ENCODE measurements at regions not wholly inside any gene's neighbourhood (a gene's known extent, or its start where the extent isn't known, plus 50 kb on each side); places are given as distances from the start of the nearest gene placed in this dataset.

DNA sequence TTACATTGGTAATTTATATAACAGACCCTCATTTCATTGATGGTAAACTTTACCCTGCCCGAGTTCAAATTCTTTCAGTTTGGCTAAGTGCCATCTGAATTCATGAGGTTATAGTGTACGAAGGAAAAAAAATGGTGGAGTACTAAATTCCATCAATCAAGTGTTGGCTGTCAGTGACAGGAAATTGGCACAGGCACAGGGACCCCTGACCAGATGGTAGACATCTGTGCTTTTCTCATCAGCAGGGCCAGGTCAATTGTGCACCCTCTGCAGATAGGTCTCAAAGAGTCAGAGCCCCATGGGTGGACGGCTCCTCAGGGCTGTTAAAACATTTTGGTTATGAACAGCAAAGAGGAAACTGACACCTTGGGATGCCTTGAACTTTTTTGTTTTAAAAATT, 439.2 kb downstream of the SETBP1 start:
- Histone ChIP-seq H4K20me1 (ENCODE audit: insufficient read depth, low read length) (no peaks in the 10 kb centered on the region), H3K79me2 (ENCODE audit: insufficient read depth, low read depth, low read length) (no peaks in the 10 kb centered on the region), H3K4me1 (ENCODE audit: insufficient read depth, low read length, poor library complexity, severe bottlenecking) (no peaks in the 10 kb centered on the region), H3K36me3 (ENCODE audit: insufficient read depth, low read length) (no peaks in the 10 kb centered on the region), H3K27ac (ENCODE audit: low read depth, low read length, poor library complexity, severe bottlenecking) (no peak overlapping the region), H3K9me2 (ENCODE audit: insufficient read depth, low read length) (no peaks in the 10 kb centered on the region), H3K4me2 (ENCODE audit: low read length) (no peak overlapping the region), H3K9me3 (ENCODE audit: low read length) (no peaks in the 10 kb centered on the region), H3K4me3 (ENCODE audit: low read depth, low read length, poor library complexity, severe bottlenecking) (no peak overlapping the region), H2AFZ (ENCODE audit: low read length) (no peak overlapping the region)
- no peak for DNase-seq (ENCODE audit: low spot score)
- intact Hi-C loops (cut with micrococcal nuclease; ENCODE audit: unreplicated experiment) = no loop called here
- TF ChIP-seq, protein P1, sequence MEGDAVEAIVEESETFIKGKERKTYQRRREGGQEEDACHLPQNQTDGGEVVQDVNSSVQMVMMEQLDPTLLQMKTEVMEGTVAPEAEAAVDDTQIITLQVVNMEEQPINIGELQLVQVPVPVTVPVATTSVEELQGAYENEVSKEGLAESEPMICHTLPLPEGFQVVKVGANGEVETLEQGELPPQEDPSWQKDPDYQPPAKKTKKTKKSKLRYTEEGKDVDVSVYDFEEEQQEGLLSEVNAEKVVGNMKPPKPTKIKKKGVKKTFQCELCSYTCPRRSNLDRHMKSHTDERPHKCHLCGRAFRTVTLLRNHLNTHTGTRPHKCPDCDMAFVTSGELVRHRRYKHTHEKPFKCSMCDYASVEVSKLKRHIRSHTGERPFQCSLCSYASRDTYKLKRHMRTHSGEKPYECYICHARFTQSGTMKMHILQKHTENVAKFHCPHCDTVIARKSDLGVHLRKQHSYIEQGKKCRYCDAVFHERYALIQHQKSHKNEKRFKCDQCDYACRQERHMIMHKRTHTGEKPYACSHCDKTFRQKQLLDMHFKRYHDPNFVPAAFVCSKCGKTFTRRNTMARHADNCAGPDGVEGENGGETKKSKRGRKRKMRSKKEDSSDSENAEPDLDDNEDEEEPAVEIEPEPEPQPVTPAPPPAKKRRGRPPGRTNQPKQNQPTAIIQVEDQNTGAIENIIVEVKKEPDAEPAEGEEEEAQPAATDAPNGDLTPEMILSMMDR (conservative IDR thresholded peaks at IDR 0.05; ENCODE audit: low read length) = no peak
- no peak for TF ChIP-seq EZH2phosphoT487 (IDR thresholded peaks at IDR 0.05; ENCODE audit: borderline replicate concordance, low read depth, low read length)
- ChIA-PET CTCF (ENCODE audit: unreplicated experiment) (no interaction called here), POLR2A (no interaction called here)
- no TSS peak for BruUV-seq (replicated peaks)

DNA sequence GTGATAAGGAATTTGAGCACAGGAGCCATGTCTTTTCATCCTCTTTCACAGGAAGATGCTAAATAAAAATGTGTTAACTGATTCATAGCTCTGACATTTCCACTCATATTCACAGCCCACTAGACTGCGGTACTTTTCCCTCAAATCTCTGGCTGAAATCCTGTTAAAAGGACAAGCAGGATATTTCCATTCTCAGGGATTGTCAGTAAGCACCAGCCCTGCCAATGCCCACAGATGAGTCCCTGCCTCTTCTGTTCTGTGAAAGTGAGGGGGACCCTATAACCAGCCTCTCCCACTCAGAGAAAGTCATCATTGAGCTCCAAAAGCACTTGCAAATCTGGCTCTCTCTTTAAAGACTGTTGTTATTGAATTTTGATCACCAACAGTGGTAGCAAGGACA, 440.5 kb downstream of the SETBP1 start:
- DNase-seq (ENCODE audit: low spot score) = no peak
- no peak overlapping the region for H3K27ac ChIP-seq (ENCODE audit: low read depth, low read length, poor library complexity, severe bottlenecking)
- H3K9me3 ChIP-seq (ENCODE audit: low read length) = no peaks in the 10 kb centered on the region
- intact Hi-C loops (cut with micrococcal nuclease; ENCODE audit: unreplicated experiment) = no loop called here
- no peak overlapping the region for H3K4me3 ChIP-seq (ENCODE audit: low read depth, low read length, poor library complexity, severe bottlenecking)
- no peaks in the 10 kb centered on the region for H3K4me1 ChIP-seq (ENCODE audit: insufficient read depth, low read length, poor library complexity, severe bottlenecking)
- ChIA-PET POLR2A (interaction anchor here (0.7 kb wide), 1 partner anchor 891 kb away, joined by 3 read pairs; no protein-coding TSS in a partner anchor), CTCF (ENCODE audit: unreplicated experiment) (no interaction called here)
- H3K79me2 ChIP-seq (ENCODE audit: insufficient read depth, low read depth, low read length) = no peaks in the 10 kb centered on the region
- no peaks in the 10 kb centered on the region for H3K36me3 ChIP-seq (ENCODE audit: insufficient read depth, low read length)
- no peak for TF ChIP-seq EZH2phosphoT487 (IDR thresholded peaks at IDR 0.05; ENCODE audit: borderline replicate concordance, low read depth, low read length)
- TF ChIP-seq, protein P1 (conservative IDR thresholded peaks at IDR 0.05; ENCODE audit: low read length) = no peak
- no peaks in the 10 kb centered on the region for H3K9me2 ChIP-seq (ENCODE audit: insufficient read depth, low read length)
- no peak overlapping the region for H2AFZ ChIP-seq (ENCODE audit: low read length)
- no peaks in the 10 kb centered on the region for H4K20me1 ChIP-seq (ENCODE audit: insufficient read depth, low read length)
- H3K4me2 ChIP-seq (ENCODE audit: low read length) = no peak overlapping the region
- BruUV-seq (replicated peaks) = no TSS peak

DNA sequence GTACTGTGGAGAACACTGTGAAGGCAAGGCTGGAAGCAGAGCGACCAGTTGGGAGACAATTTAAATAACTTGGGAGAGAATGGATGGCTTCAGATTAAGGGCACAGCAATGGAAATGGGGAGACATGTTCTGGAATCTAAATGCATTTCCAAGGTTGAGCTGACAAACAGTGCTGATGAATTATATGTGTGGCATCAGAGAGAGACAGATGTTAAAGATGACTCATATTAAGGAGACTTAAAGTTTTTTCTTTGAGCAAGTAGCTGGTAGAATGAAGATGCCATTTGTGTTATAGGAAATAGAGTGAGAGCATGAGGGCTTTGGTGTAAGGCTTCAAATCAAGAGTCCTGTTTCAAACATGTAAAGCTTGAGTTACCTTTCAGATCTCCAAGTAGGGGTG, 441.8 kb downstream of the SETBP1 start:
- H3K4me2 ChIP-seq (ENCODE audit: low read length) = no peak overlapping the region
- H3K9me3 ChIP-seq (ENCODE audit: low read length) = no peaks in the 10 kb centered on the region
- no peaks in the 10 kb centered on the region for H4K20me1 ChIP-seq (ENCODE audit: insufficient read depth, low read length)
- no peak overlapping the region for H3K27ac ChIP-seq (ENCODE audit: low read depth, low read length, poor library complexity, severe bottlenecking)
- no peak for DNase-seq (ENCODE audit: low spot score)
- H3K9me2 ChIP-seq (ENCODE audit: insufficient read depth, low read length) = no peaks in the 10 kb centered on the region
- no peaks in the 10 kb centered on the region for H3K36me3 ChIP-seq (ENCODE audit: insufficient read depth, low read length)
- H3K79me2 ChIP-seq (ENCODE audit: insufficient read depth, low read depth, low read length) = no peaks in the 10 kb centered on the region
- CTCF ChIA-PET (ENCODE audit: unreplicated experiment) = no interaction called here
- POLR2A ChIA-PET = no interaction called here
- no peak overlapping the region for H3K4me3 ChIP-seq (ENCODE audit: low read depth, low read length, poor library complexity, severe bottlenecking)
- intact Hi-C loops (cut with micrococcal nuclease; ENCODE audit: unreplicated experiment) = no loop called here
- TF ChIP-seq, protein P1 (conservative IDR thresholded peaks at IDR 0.05; ENCODE audit: low read length) = no peak
- TF ChIP-seq EZH2phosphoT487 (IDR thresholded peaks at IDR 0.05; ENCODE audit: borderline replicate concordance, low read depth, low read length) = no peak
- no peak overlapping the region for H2AFZ ChIP-seq (ENCODE audit: low read length)
- no TSS peak for BruUV-seq (replicated peaks)
- no peaks in the 10 kb centered on the region for H3K4me1 ChIP-seq (ENCODE audit: insufficient read depth, low read length, poor library complexity, severe bottlenecking)
